Right hindlimb (tissue), 1 donor: ENCODE measurements at regions not wholly inside any gene's neighbourhood (a gene's known extent, or its start where the extent isn't known, plus 50 kb on each side); places are given as distances from the start of the nearest gene placed in this dataset.
"Not testable (repeated sequence)": the region's sequence is repeated elsewhere in the genome, so short reads cannot be mapped to it uniquely, and the experiment has no call there.

Experiments used
- DNase-seq: peaks from one replicate; pipeline ENCODE4 v3.0.0-alpha.2; 2018

- no peak for DNase-seq
Observed at GRCh38 chr6:155543166-155543847, 87.7 kb upstream of the NOX3 start.

- no peak for DNase-seq
Observed at GRCh38 chr6:155542036-155542435, 86.4 kb upstream of the NOX3 start.

DNA sequence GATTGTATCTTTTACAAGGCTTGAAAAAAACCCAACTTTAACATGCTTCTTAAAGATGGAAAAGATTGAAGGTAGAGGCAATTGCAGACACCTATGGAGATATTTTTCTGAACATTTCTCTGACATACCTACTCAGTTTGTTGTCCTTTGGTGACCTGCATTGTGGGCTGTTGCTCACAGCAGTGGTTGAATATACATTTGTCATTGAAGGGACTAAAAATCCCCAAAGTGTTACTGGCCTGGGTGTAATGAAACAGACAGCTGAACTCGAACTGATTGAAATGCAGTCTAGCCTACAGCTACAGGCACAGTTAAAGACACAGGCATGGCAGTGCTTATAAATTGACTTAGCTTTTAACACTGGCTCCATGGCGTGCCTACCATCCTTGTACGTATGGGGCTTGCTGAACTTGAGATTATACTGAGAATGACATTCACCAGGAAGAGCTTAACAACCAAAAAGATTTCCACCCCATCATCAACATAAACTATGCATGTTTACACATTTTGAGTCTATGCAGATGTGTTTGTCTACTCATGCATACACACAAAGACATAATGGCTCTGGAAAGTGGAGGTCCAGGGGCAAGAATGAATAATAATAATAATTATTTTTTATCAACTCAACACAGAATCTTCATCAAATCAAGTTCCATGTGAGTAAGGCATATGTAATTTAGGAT lies 83.2 kb upstream of the NOX3 start:
- no peak for DNase-seq

- DNase-seq, result no peak
Observed at GRCh38 chr6:155534678-155535077, 79.0 kb upstream of the NOX3 start.

- DNase-seq, result no peak
Observed at GRCh38 chr6:155530219-155530834, 74.7 kb upstream of the NOX3 start.

DNA sequence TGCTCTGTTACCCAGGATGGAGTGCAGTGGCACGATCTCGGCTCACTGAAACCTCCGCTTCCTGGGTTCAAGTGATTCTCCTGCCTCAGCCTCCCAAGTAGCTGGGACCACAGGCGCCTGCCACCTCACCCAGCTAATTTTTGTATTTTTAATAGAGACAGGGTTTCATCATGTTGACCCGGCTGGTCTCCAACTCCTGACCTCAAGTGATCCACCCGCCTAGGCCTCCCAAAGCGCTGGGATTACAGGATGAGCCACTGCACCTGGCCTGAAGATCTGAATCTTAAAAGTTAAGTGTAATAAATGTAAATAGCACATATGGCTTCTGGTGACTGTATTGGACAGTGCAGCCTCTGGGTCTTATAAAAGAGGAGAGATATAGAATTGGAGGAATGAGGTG lies 74.2 kb upstream of the NOX3 start:
- DNase-seq, result not testable (repeated sequence)

DNA sequence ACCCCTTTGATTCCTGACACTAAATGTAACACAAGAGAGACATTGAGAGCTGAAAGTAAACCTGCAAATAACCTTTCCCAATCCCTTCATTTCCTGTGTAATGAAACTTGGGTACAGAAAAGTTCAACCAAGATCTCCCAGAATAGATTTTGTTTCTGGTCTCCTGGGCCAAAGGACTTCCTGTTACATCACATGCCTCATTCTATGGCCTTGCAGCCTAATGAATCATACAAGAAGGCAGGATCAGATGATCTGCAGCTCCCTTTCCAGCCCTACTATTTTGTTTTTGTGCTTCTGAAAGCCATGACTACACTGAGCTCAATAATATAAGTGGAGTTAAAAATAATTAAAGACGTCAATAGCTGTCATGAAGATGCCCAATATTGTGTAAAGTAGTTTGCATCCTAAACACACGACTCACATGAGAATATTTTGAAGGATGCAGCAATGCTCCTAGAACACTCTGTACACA lies 73.4 kb upstream of the NOX3 start:
- no peak for DNase-seq

DNA sequence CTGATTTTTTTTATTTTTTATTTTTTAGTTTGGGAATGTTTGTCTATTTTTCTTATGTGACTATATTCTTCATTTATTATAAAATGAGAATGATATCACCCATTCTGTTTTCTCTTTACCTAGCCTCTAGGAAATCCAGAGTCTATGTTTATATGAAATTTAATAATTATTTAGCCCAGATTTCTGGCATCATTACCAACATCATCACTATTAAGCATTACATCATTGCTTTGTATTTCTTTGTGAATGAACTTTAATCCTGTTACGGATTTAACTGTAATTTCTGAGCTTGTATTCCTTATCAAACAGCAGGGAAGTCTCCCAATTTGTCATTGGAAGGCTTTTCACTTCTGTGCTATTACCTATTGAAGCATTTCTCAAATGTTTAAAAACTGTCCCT lies 72.7 kb upstream of the NOX3 start:
- no peak for DNase-seq

GRCh38 chr6:155527443-155527842 lies 71.8 kb upstream of the NOX3 start:
- DNase-seq, result no peak

- no peak for DNase-seq
Observed at GRCh38 chr6:155523821-155524651, 68.4 kb upstream of the NOX3 start.

DNA sequence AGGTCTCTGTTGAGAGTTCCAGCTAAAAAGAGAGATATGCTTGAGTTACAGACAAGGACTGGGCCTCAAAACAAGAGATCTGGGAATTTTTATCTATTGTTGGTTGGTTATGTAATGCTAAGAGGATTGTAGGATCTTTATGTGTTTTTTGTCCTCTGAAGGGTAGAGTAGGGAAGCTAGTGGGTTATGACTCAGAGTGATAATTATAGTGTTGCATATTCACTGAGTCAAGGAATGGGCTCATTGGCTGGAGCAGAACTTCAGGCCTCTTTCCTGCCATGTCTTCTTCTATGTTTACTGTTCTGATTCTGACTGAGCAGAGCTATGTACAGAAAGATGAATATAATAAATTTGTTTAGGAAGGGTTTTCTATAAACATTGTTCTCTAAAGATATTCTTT lies 66.1 kb upstream of the NOX3 start:
- no peak for DNase-seq

DNA sequence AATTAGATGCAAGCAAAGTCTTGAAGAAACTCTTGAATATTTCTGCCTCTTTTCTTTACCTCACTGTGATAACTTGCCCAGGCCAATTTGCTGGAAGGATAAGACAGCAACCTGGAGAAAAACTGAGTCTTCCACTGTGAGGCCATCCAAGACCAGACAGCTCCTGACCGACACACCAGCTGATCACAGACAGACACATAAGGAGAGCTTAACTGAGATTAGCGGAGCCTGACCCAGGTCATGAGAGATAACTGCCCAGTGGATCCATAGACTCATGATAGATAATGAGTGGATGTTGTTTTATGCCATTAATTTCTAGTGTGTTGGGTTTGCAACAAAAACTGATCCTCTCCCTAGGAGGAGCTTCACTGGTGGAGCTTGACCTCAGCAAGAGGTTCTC lies 64.4 kb upstream of the NOX3 start:
- DNase-seq, result no peak

GRCh38 chr6:155519176-155519738 lies 63.6 kb upstream of the NOX3 start:
- no peak for DNase-seq

DNA sequence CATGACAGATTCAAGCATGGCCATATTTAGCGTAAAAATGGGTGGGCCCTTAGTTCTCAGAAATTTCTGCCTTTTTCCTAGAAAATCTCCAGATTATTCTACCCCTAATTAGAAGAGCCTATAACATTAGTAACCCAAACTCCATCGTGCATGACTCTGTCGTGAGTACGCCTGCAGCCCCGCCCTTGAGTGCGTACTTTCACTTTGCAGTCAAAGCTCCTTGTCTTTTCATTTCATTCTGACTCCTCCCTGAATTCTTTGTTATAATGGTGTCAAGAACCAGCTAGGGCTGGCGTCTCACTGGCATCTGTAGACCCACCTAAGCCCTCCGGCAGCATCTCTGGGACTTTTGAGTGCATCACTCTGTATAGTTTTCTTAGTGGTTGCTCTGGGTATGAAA lies 61.7 kb upstream of the NOX3 start:
- DNase-seq, result no peak

- no peak for DNase-seq
Observed at GRCh38 chr6:155510879-155511278, 55.2 kb upstream of the NOX3 start.

DNA sequence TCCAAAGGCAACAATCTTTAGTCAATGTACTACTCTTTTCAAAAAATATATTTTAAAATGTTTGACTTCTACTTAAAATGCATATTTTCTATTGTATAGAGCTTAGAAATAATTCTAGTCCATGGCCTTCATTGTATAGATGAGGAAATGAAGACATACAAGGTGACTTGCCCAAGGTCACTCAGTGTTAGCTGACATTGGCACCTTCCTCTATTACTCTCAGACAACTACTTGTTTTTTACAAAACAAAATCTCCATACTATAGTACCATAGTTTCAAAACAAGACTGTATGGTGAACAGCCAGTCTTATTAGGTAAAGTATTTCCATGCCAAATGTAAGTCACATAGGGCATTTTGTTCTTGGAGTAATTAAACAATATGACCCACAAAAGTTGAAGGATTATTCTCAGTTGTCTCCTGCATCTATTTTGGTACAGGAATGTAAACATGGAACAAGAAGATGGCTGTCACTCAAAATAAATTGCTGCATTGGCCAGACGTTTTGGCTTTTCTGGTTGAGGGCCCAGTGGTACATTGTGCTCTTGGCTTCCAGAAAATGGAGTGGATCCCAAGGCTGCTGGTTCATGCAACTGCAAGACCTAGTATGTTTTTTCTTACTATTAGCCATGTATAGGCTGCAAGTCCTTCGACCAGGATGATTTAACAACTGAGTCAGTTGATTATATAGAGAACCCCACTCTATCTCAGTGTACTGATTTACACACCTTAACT lies 54.3 kb upstream of the NOX3 start:
- no peak for DNase-seq

DNA sequence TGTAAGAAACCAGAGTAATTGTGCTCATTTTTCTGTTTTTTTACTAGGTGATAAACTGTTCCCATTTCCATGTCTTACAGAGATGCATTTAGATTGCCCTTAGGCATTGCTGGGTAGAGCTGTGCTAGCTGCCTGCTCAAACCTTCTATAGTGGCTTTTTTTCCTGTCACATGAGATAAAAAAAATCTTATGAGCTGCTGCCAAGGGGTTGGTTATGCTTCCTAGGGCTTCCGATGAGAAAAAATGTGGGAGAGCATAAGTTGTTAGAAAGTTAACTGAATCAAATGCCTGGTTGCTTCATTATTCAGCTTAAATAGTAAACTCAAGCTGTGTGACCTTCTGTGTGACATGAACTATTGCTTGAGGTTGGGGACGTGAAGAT lies 50.0 kb upstream of the NOX3 start:
- DNase-seq, result no peak
